Fibroblast of lung (primary cell): ENCODE measurements at regions not wholly inside any gene's neighbourhood (a gene's known extent, or its start where the extent isn't known, plus 50 kb on each side); places are given as distances from the start of the nearest gene placed in this dataset.
"Not testable (repeated sequence)": the region's sequence is repeated elsewhere in the genome, so short reads cannot be mapped to it uniquely, and the experiment has no call there.

ENCODE experiments used
- EZH2 ChIP-seq: IDR thresholded peaks from 2 replicates; pipeline ENCODE4 v1.5.1; 2012; ENCODE audit warnings: low read length, control low read depth, mild to moderate bottlenecking; ENCODE audit errors: missing control alignments
- TF ChIP-seq, protein P1 (sequence below), 2 donors: IDR thresholded peaks in 1 of 2; conservative IDR thresholded peaks in 1 of 2; 1 replicate in 1 of 2; 2 replicates in 1 of 2; pipeline ENCODE4 v1.5.1; 2011 to 2012; ENCODE audit warnings: low read length in 2 of 2, control low read depth in 1 of 2, inconsistent platforms in 1 of 2, low read depth in 1 of 2, mild to moderate bottlenecking in 1 of 2

DNA sequence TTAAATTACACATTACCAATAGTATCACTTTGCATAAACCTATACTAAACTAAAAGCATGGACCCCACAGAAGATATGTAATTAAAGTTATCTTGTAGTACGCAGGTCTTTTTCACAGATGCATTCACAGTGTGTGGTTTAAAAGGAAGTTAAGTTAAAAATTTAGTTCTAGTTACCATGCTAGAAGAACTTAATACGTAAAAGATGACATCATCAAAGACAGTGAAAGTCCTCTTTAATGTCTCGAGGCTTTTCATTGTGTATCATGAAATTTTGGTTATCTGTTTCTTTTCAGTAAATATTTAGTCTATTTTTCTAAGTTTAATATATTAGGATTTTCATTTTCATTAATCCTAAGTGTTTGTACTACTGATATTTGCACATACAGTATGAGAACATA lies 934.6 kb upstream of the FOXG1 start:
- TF ChIP-seq, protein P1, sequence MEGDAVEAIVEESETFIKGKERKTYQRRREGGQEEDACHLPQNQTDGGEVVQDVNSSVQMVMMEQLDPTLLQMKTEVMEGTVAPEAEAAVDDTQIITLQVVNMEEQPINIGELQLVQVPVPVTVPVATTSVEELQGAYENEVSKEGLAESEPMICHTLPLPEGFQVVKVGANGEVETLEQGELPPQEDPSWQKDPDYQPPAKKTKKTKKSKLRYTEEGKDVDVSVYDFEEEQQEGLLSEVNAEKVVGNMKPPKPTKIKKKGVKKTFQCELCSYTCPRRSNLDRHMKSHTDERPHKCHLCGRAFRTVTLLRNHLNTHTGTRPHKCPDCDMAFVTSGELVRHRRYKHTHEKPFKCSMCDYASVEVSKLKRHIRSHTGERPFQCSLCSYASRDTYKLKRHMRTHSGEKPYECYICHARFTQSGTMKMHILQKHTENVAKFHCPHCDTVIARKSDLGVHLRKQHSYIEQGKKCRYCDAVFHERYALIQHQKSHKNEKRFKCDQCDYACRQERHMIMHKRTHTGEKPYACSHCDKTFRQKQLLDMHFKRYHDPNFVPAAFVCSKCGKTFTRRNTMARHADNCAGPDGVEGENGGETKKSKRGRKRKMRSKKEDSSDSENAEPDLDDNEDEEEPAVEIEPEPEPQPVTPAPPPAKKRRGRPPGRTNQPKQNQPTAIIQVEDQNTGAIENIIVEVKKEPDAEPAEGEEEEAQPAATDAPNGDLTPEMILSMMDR (conservative IDR thresholded peaks at IDR 0.05 in 1 of 2, IDR thresholded peaks at IDR 0.05 in 1 of 2; ENCODE audit: low read depth in 1 of 2, low read length in 2 of 2): not testable (repeated sequence)
- TF ChIP-seq EZH2: not testable (repeated sequence)
